ENCODE measurements at regions not wholly inside any gene's neighbourhood (a gene's known extent, or its start where the extent isn't known, plus 50 kb on each side); places are given as distances from the start of the nearest gene placed in this dataset.

- no peak overlapping the region for H3K27ac ChIP-seq (ENCODE audit: control insufficient read depth, insufficient read depth)
- intact Hi-C loops (cut with micrococcal nuclease; ENCODE audit: unreplicated experiment) = no loop called here
- WGBS (ENCODE audit: insufficient coverage, insufficient replicate concordance, low lambda C conversion rate, missing lambda C conversion rate) = 0% methylated on average over 1 of the region's 1 CpG
These were observed 211.6 kb upstream of the MPDZ start for GRCh38 chr9:13491138-13491492.

GRCh38 chr9:13487936-13488335 lies 208.4 kb upstream of the MPDZ start:
- H3K9me3 ChIP-seq (replicated peaks; ENCODE audit: control insufficient read depth, insufficient read depth, low read length) = no peaks in the 10 kb centered on the region
- ChIA-PET SMC1A (ENCODE audit: uncharacterized antibody, unreplicated experiment) (no interaction called here), CTCF (interaction anchor here (0.7 kb wide), 1 partner anchor 10 kb away, joined by 3 read pairs; no protein-coding TSS in a partner anchor), RAD21 (ENCODE audit: unreplicated experiment) (no interaction called here), POLR2A (no interaction called here)
- WGBS (ENCODE audit: insufficient coverage, insufficient replicate concordance, low lambda C conversion rate, missing lambda C conversion rate) = 34% methylated on average over 6 of the region's 6 CpGs
- no peaks in the 10 kb centered on the region for H3K79me2 ChIP-seq (ENCODE audit: control insufficient read depth, insufficient read depth, low read length)
- FAIRE-seq = no peak
- H3K27me3 ChIP-seq (replicated peaks in 1 of 2; ENCODE audit: control insufficient read depth in 2 of 2, insufficient read depth in 2 of 2, low read length in 1 of 2) = no peaks in the 10 kb centered on the region
- H3K9ac ChIP-seq (ENCODE audit: control insufficient read depth, insufficient read depth, low read length) = no peak overlapping the region
- in situ Hi-C loops (cut with MboI) = no loop called here
- intact Hi-C loops (cut with micrococcal nuclease; ENCODE audit: unreplicated experiment) = no loop called here
- no peaks in the 10 kb centered on the region for H3K36me3 ChIP-seq (ENCODE audit: control insufficient read depth in 2 of 2, insufficient read depth in 2 of 2, low read length in 1 of 2)
- DNase-seq (ENCODE audit: low read depth, low spot score) = no peak
- H3K4me3 ChIP-seq = no peak overlapping the region
- no peaks in the 10 kb centered on the region for H4K20me1 ChIP-seq (ENCODE audit: control insufficient read depth, insufficient read depth)
- H2AFZ ChIP-seq (ENCODE audit: control insufficient read depth, low read depth, low read length) = no peak overlapping the region
- no peak for ATAC-seq
- H3K4me1 ChIP-seq (ENCODE audit: control insufficient read depth, insufficient read depth, low read length) = no peaks in the 10 kb centered on the region
- H3K27ac ChIP-seq (ENCODE audit: control insufficient read depth, insufficient read depth) = no peak overlapping the region
- no peak overlapping the region for H3K4me2 ChIP-seq (ENCODE audit: control insufficient read depth, insufficient read depth)
- no TSS peak for BruUV-seq (replicated peaks)
- TF ChIP-seq PAX5 (IDR thresholded peaks at IDR 0.05; ENCODE audit: borderline replicate concordance, low read depth, low read length) (no peak), SMAD1 (IDR thresholded peaks at IDR 0.05; ENCODE audit: low read depth, partially characterized antibody) (no peak), USF2 (IDR thresholded peaks at IDR 0.05; ENCODE audit: borderline replicate concordance, low read depth, low read length) (no peak), MTA3 (IDR thresholded peaks at IDR 0.05; ENCODE audit: borderline replicate concordance, low read length) (no peak), SIN3A (IDR thresholded peaks at IDR 0.05; ENCODE audit: low read depth, low read length) (no peak), MEF2A (IDR thresholded peaks at IDR 0.05; ENCODE audit: insufficient read depth, low read depth, low read length) (no peak), HCFC1 (IDR thresholded peaks at IDR 0.05; ENCODE audit: low read length) (no peak), TARDBP (IDR thresholded peaks at IDR 0.05; ENCODE audit: borderline replicate concordance) (no peak), CHD1 (IDR thresholded peaks at IDR 0.05; ENCODE audit: low read depth, low read length) (no peak), RELA (IDR thresholded peaks at IDR 0.05; ENCODE audit: borderline replicate concordance, partially characterized antibody) (no peak), POLR2AphosphoS5 (IDR thresholded peaks at IDR 0.05; ENCODE audit: low read length) (no peak), SMAD5 (IDR thresholded peaks at IDR 0.05; ENCODE audit: low read depth) (no peak), PML (IDR thresholded peaks at IDR 0.05; ENCODE audit: low read length) (no peak), SMARCA5 (IDR thresholded peaks at IDR 0.05) (no peak), JUND (IDR thresholded peaks at IDR 0.05; ENCODE audit: low read depth, low read length) (no peak)

More at GRCh38 chr9:13491138-13491492, 211.6 kb upstream of the MPDZ start:
- Histone ChIP-seq H4K20me1 (ENCODE audit: control insufficient read depth, insufficient read depth) (no peaks in the 10 kb centered on the region), H3K4me2 (ENCODE audit: control insufficient read depth, insufficient read depth) (no peak overlapping the region), H2AFZ (ENCODE audit: control insufficient read depth, low read depth, low read length) (no peak overlapping the region), H3K36me3 (ENCODE audit: control insufficient read depth in 2 of 2, insufficient read depth in 2 of 2, low read length in 1 of 2) (no peaks in the 10 kb centered on the region), H3K4me3 (no peak overlapping the region), H3K27me3 (replicated peaks in 1 of 2; ENCODE audit: control insufficient read depth in 2 of 2, insufficient read depth in 2 of 2, low read length in 1 of 2) (no peaks in the 10 kb centered on the region), H3K79me2 (ENCODE audit: control insufficient read depth, insufficient read depth, low read length) (no peaks in the 10 kb centered on the region), H3K4me1 (ENCODE audit: control insufficient read depth, insufficient read depth, low read length) (no peaks in the 10 kb centered on the region), H3K9me3 (replicated peaks; ENCODE audit: control insufficient read depth, insufficient read depth, low read length) (no peaks in the 10 kb centered on the region), H3K9ac (ENCODE audit: control insufficient read depth, insufficient read depth, low read length) (no peak overlapping the region)
- no TSS peak for BruUV-seq (replicated peaks)
- DNase-seq (ENCODE audit: low read depth, low spot score) (no peak), FAIRE-seq (no peak), ATAC-seq (no peak)
- TF ChIP-seq TBL1XR1 (IDR thresholded peaks at IDR 0.05; ENCODE audit: low read depth, low read length) (no peak), ELK1 (IDR thresholded peaks at IDR 0.05; ENCODE audit: low read depth, low read length) (no peak), TCF12 (IDR thresholded peaks at IDR 0.05; ENCODE audit: low read depth, low read length) (no peak), ZZZ3 (IDR thresholded peaks at IDR 0.05; ENCODE audit: control insufficient read depth, insufficient read length, low read depth) (no peak)
- SMC1A ChIA-PET (ENCODE audit: uncharacterized antibody, unreplicated experiment) = no interaction called here
- CTCF ChIA-PET = no interaction called here
- in situ Hi-C loops (cut with MboI) = no loop called here
- RAD21 ChIA-PET (ENCODE audit: unreplicated experiment) = no interaction called here
- POLR2A ChIA-PET = no interaction called here
